A673 (cell line): ENCODE measurements at regions not wholly inside any gene's neighbourhood (a gene's known extent, or its start where the extent isn't known, plus 50 kb on each side); places are given as distances from the start of the nearest gene placed in this dataset.

Source experiments
- BruUV-seq: library from RNA; stranded (reverse); fragments of 400-500 nt; replicated peaks from 2 replicates; lab custom pipeline; 2021; lab: Mats Ljungman, UMichigan
- CTCF ChIA-PET: fragments of 300-600 bp; sonication (Branson Sonifier 250); formaldehyde crosslinking; loops from one replicate; lab custom pipeline; 2022; ENCODE audit warnings: antibody characterized with exemption; lab: Charles Lee
- POLR2A ChIA-PET: fragments of 300-600 bp; sonication (Branson Sonifier 250); formaldehyde crosslinking; loops from one replicate; lab custom pipeline; 2022; ENCODE audit warnings: antibody characterized with exemption; ENCODE audit not compliant: low non-redundant PET; lab: Charles Lee
- DNase-seq: peaks from one replicate; pipeline ENCODE4 v3.0.0-alpha.2; 2015; ENCODE audit warnings: low spot score
- H3K27ac ChIP-seq: fragments of 200-600 bp; sonication (generic); 2 replicates; pipeline ENCODE4 v1.5.1; 2016; ENCODE audit warnings: mixed run types, low read depth, mild to moderate bottlenecking, mixed read lengths, antibody characterized with exemption, low read length; ENCODE audit not compliant: poor library complexity, severe bottlenecking
- H3K27me3 ChIP-seq: fragments of 200-600 bp; sonication (generic); replicated peaks from 2 replicates; pipeline ENCODE4 v1.6.1; 2017; ENCODE audit warnings: mixed run types, low read depth, mild to moderate bottlenecking, mixed read lengths, antibody characterized with exemption, low read length; ENCODE audit not compliant: insufficient read depth, poor library complexity
- H3K36me3 ChIP-seq: fragments of 200-600 bp; sonication (generic); 2 replicates; pipeline ENCODE4 v1.6.1; 2016; ENCODE audit warnings: mixed run types, mild to moderate bottlenecking, mixed read lengths, antibody characterized with exemption, low read length; ENCODE audit not compliant: insufficient read depth, poor library complexity, severe bottlenecking
- H3K4me1 ChIP-seq: fragments of 200-600 bp; sonication (generic); 2 replicates; pipeline ENCODE4 v1.6.1; 2017; ENCODE audit warnings: mixed run types, mild to moderate bottlenecking, mixed read lengths, antibody characterized with exemption, low read length; ENCODE audit not compliant: insufficient read depth, poor library complexity, severe bottlenecking
- H3K4me3 ChIP-seq: fragments of 200-600 bp; sonication (generic); 2 replicates; pipeline ENCODE4 v1.5.1; 2016; ENCODE audit warnings: low read depth, mixed run types, mild to moderate bottlenecking, mixed read lengths, low read length; ENCODE audit not compliant: poor library complexity, severe bottlenecking
- H3K9me3 ChIP-seq: fragments of 200-600 bp; sonication (generic); 2 replicates; pipeline ENCODE4 v1.6.1; 2016; ENCODE audit warnings: mixed run types, low read depth, mild to moderate bottlenecking, mixed read lengths, antibody characterized with exemption, low read length; ENCODE audit not compliant: poor library complexity, severe bottlenecking
- CTCF ChIP-seq: fragments of 300-800, 200-600 bp; sonication (generic); conservative IDR thresholded peaks from 2 replicates; pipeline ENCODE4 v1.5.1; 2017; ENCODE audit warnings: low read depth, mild to moderate bottlenecking, antibody characterized with exemption, low read length, moderate library complexity, mixed read lengths
- EZH2 ChIP-seq: fragments of 200-600 bp; sonication (generic); IDR thresholded peaks from 2 replicates; pipeline ENCODE4 v1.6.1; 2017; ENCODE audit warnings: borderline replicate concordance, low read depth, mild to moderate bottlenecking, mixed read lengths, antibody characterized with exemption, low read length; ENCODE audit not compliant: poor library complexity, severe bottlenecking
- intact Hi-C: fragments of 100-400 bp; cut with micrococcal nuclease; formaldehyde crosslinking; loops from one replicate; pipeline ENCODE4 v1.10.0; 2022; ENCODE audit not compliant: unreplicated experiment

GRCh38 chr1:95850165-95850649 lies 616.2 kb downstream of the RWDD3 start:
- no peak for DNase-seq
- Histone ChIP-seq H3K36me3 (no peaks in the 10 kb centered on the region), H3K4me1 (no peaks in the 10 kb centered on the region), H3K9me3 (no peaks in the 10 kb centered on the region), H3K27ac (no peak overlapping the region), H3K4me3 (no peak overlapping the region), H3K27me3 (no peaks in the 10 kb centered on the region)
- no TSS peak for BruUV-seq
- TF ChIP-seq EZH2: no peak
- intact Hi-C loops: no loop called here
- ChIA-PET CTCF (no interaction called here), POLR2A (no interaction called here)

GRCh38 chr1:95850763-95851162 lies 616.8 kb downstream of the RWDD3 start:
- ChIA-PET POLR2A (no interaction called here), CTCF (no interaction called here)
- DNase-seq: no peak
- TF ChIP-seq EZH2 (no peak), CTCF (no peak)
- Histone ChIP-seq H3K4me3 (no peak overlapping the region), H3K36me3 (no peaks in the 10 kb centered on the region), H3K4me1 (no peaks in the 10 kb centered on the region), H3K27ac (no peak overlapping the region), H3K9me3 (no peaks in the 10 kb centered on the region), H3K27me3 (no peaks in the 10 kb centered on the region)
- intact Hi-C loops: no loop called here
- no TSS peak for BruUV-seq

GRCh38 chr1:95852483-95853070 lies 618.6 kb downstream of the RWDD3 start:
- no peak for DNase-seq
- Histone ChIP-seq H3K9me3 (no peaks in the 10 kb centered on the region), H3K4me1 (no peaks in the 10 kb centered on the region), H3K36me3 (no peaks in the 10 kb centered on the region), H3K27me3 (no peaks in the 10 kb centered on the region), H3K4me3 (no peak overlapping the region), H3K27ac (no peak overlapping the region)
- BruUV-seq: no TSS peak
- POLR2A ChIA-PET: no interaction called here
- TF ChIP-seq EZH2 (no peak), CTCF (no peak)
- CTCF ChIA-PET: no interaction called here
- intact Hi-C loops: no loop called here

- H3K36me3 ChIP-seq: no peaks in the 10 kb centered on the region
- POLR2A ChIA-PET: no interaction called here
- CTCF ChIA-PET: no interaction called here
- H3K9me3 ChIP-seq: no peaks in the 10 kb centered on the region
- no peaks in the 10 kb centered on the region for H3K4me1 ChIP-seq
- DNase-seq: no peak
- no peaks in the 10 kb centered on the region for H3K27me3 ChIP-seq
- H3K27ac ChIP-seq: no peak overlapping the region
- H3K4me3 ChIP-seq: no peak overlapping the region
- TF ChIP-seq EZH2 (no peak), CTCF (no peak)
- BruUV-seq: no TSS peak
- intact Hi-C loops: no loop called here
Measured at GRCh38 chr1:95854457-95854856, 620.4 kb downstream of the RWDD3 start.
